ENCODE measurements at regions not wholly inside any gene's neighbourhood (a gene's known extent, or its start where the extent isn't known, plus 50 kb on each side); places are given as distances from the start of the nearest gene placed in this dataset.

DNA sequence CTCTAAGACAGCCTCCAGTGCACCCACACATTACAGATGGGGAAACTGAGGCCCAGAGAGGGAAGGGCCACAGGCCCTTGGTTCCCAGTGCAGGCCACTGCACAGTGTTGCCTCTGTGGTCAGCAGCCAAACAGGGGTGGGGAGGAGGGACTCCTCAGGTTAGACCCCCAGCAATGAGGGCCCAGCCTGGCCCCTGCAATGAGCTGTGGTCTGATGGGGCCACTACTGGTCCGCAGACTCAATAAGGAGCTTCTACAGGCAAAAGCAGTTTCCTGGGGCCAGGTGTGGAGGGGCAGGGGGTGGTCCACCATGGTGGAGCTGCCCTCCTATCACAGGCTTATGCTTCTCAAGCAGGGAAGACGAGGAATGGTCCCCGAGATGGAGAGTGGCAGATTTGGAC lies 87.6 kb downstream of the HS1BP3 start:
- peaks cover 6% of the 10 kb centered on the region for H3K27me3 Mint-ChIP-seq (ENCODE audit: insufficient read depth)
- no peak for DNase-seq
- no peak overlapping the region for H3K4me3 Mint-ChIP-seq
- H3K9me3 Mint-ChIP-seq = no peaks in the 10 kb centered on the region
- no peaks in the 10 kb centered on the region for H3K36me3 Mint-ChIP-seq (ENCODE audit: low read depth)
- H3K27ac Mint-ChIP-seq = no peak overlapping the region
- H3K4me1 Mint-ChIP-seq (ENCODE audit: low read depth) = peaks cover 48% of the 10 kb centered on the region
- TF ChIP-seq, protein P1, sequence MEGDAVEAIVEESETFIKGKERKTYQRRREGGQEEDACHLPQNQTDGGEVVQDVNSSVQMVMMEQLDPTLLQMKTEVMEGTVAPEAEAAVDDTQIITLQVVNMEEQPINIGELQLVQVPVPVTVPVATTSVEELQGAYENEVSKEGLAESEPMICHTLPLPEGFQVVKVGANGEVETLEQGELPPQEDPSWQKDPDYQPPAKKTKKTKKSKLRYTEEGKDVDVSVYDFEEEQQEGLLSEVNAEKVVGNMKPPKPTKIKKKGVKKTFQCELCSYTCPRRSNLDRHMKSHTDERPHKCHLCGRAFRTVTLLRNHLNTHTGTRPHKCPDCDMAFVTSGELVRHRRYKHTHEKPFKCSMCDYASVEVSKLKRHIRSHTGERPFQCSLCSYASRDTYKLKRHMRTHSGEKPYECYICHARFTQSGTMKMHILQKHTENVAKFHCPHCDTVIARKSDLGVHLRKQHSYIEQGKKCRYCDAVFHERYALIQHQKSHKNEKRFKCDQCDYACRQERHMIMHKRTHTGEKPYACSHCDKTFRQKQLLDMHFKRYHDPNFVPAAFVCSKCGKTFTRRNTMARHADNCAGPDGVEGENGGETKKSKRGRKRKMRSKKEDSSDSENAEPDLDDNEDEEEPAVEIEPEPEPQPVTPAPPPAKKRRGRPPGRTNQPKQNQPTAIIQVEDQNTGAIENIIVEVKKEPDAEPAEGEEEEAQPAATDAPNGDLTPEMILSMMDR (IDR thresholded peaks at IDR 0.05) = no peak

DNA sequence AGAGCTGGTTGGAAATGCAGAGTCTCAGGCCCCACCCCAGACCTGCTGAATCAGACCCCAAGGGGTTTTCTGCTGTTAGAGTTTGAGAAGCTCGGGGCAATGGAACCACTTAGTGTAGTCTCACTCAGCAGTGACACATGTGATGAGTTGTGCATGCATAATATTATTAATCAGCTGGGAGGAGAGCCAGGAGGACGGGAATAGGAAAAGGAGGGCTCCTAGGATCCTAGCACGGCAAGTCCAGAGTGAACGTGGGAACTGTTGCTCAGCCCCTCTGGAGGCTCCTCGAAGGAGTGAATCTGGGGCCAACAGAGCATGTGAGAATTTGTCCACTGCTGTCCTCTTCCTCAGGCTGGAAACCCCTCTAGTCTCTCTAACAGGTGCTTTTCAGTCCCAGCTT lies 87.1 kb downstream of the HS1BP3 start:
- Mint-ChIP-seq H3K9me3 (no peaks in the 10 kb centered on the region), H3K36me3 (ENCODE audit: low read depth) (no peaks in the 10 kb centered on the region), H3K4me1 (ENCODE audit: low read depth) (peaks cover 54% of the 10 kb centered on the region), H3K4me3 (no peak overlapping the region), H3K27me3 (ENCODE audit: insufficient read depth) (peaks cover 4% of the 10 kb centered on the region), H3K27ac (no peak overlapping the region; the same call in 1 of the 2 replicates)
- TF ChIP-seq, protein P1 (IDR thresholded peaks at IDR 0.05) = no peak
- peak; percentile 65 for DNase-seq

GRCh38 chr2:20565101-20565622 lies 85.7 kb downstream of the HS1BP3 start:
- Mint-ChIP-seq H3K27ac (no peak overlapping the region), H3K9me3 (no peaks in the 10 kb centered on the region), H3K4me1 (ENCODE audit: low read depth) (peaks cover 65% of the 10 kb centered on the region), H3K4me3 (no peak overlapping the region), H3K27me3 (ENCODE audit: insufficient read depth) (peaks cover 3% of the 10 kb centered on the region), H3K36me3 (ENCODE audit: low read depth) (no peaks in the 10 kb centered on the region)
- no peak for DNase-seq
- TF ChIP-seq, protein P1 (IDR thresholded peaks at IDR 0.05) = no peak

GRCh38 chr2:20565623-20566236 lies 85.2 kb downstream of the HS1BP3 start:
- peaks cover 2% of the 10 kb centered on the region; the same call in 1 of the 2 replicates for H3K27me3 Mint-ChIP-seq (ENCODE audit: insufficient read depth)
- H3K4me3 Mint-ChIP-seq = no peak overlapping the region
- no peaks in the 10 kb centered on the region for H3K9me3 Mint-ChIP-seq
- TF ChIP-seq, protein P1 (IDR thresholded peaks at IDR 0.05) = no peak
- H3K4me1 Mint-ChIP-seq (ENCODE audit: low read depth) = peaks cover 60% of the 10 kb centered on the region
- no peak for DNase-seq
- H3K27ac Mint-ChIP-seq = no peak overlapping the region
- H3K36me3 Mint-ChIP-seq (ENCODE audit: low read depth) = no peaks in the 10 kb centered on the region

- H3K4me1 Mint-ChIP-seq (ENCODE audit: low read depth) = peaks cover 54% of the 10 kb centered on the region
- no peak overlapping the region for H3K27ac Mint-ChIP-seq
- H3K27me3 Mint-ChIP-seq (ENCODE audit: insufficient read depth) = peaks cover 2% of the 10 kb centered on the region; the same call in 1 of the 2 replicates
- no peaks in the 10 kb centered on the region for H3K36me3 Mint-ChIP-seq (ENCODE audit: low read depth)
- no peaks in the 10 kb centered on the region for H3K9me3 Mint-ChIP-seq
- TF ChIP-seq, protein P1 (IDR thresholded peaks at IDR 0.05) = no peak
- no peak overlapping the region for H3K4me3 Mint-ChIP-seq
- DNase-seq = no peak
These were observed 84.6 kb downstream of the HS1BP3 start for GRCh38 chr2:20566331-20566730.

Data from HFFc6 (cell line).